Right lobe of liver (tissue), 4 donors: ENCODE measurements at regions not wholly inside any gene's neighbourhood (a gene's known extent, or its start where the extent isn't known, plus 50 kb on each side); places are given as distances from the start of the nearest gene placed in this dataset.

Experiments used
- CTCF ChIP-seq, 4 donors: fragments of 200-600 bp in 3 of 4; fragments of 450-650 bp in 1 of 4; IDR thresholded peaks; one replicate each; pipeline versions ENCODE4 v1.5.1 to v1.8.0; 2016 to 2022; ENCODE audit warnings: antibody characterized with exemption in 4 of 4, mild to moderate bottlenecking in 2 of 4
- POLR2A ChIP-seq: fragments of 450-650 bp; IDR thresholded peaks from one replicate; pipeline ENCODE4 v1.6.1; 2017; ENCODE audit warnings: antibody characterized with exemption, mild to moderate bottlenecking
- donor health status: DM: no; HTN: no; CAD: no.
- donor health status: DM: no; HTN: no; CAD: no.
- donor health status: DM: no; HTN: yes; CAD: no.

- no peak for TF ChIP-seq POLR2A
- no peak for TF ChIP-seq CTCF (IDR thresholded peaks at IDR 0.05)
Measured at GRCh38 chr1:9482816-9483572, 56.3 kb upstream of the SLC25A33 start.
